GM12878 (cell line): ENCODE measurements at regions not wholly inside any gene's neighbourhood (a gene's known extent, or its start where the extent isn't known, plus 50 kb on each side); places are given as distances from the start of the nearest gene placed in this dataset.

Source experiments
- BHLHE40 ChIP-seq, 2 experiments: fragments of 450-650 bp in 1 of 2; IDR thresholded peaks; 2 replicates each; pipeline ENCODE4 v1.6.1; 2011 to 2017; ENCODE audit warnings: low read depth in 2 of 2, borderline replicate concordance in 1 of 2, improper control_type of control experiment in 1 of 2, low read length in 1 of 2, mild to moderate bottlenecking in 1 of 2
- CREM ChIP-seq: IDR thresholded peaks from 2 replicates; pipeline ENCODE4 v1.6.1; 2014; ENCODE audit warnings: antibody characterized with exemption, low read depth
- EP300 ChIP-seq, 2 experiments: fragments of 150-350 bp in 1 of 2; IDR thresholded peaks; 2 replicates each; pipeline ENCODE4 v1.6.1; 2011 to 2012; ENCODE audit warnings: low read depth in 2 of 2, low read length in 2 of 2, borderline replicate concordance in 1 of 2, improper control_type of control experiment in 1 of 2, inconsistent platforms in 1 of 2; ENCODE audit not compliant: control insufficient read depth in 1 of 2
- HDGF ChIP-seq: fragments of 450-650 bp; IDR thresholded peaks from 2 replicates; pipeline ENCODE4 v1.6.1; 2016; ENCODE audit warnings: antibody characterized with exemption
- NR2C1 ChIP-seq: fragments of 450-650 bp; IDR thresholded peaks from 2 replicates; pipeline ENCODE4 v1.6.1; 2017; ENCODE audit warnings: antibody characterized with exemption, mild to moderate bottlenecking, moderate library complexity
- RELB ChIP-seq: fragments of 450-650 bp; IDR thresholded peaks from 2 replicates; pipeline ENCODE4 v1.6.1; 2017; ENCODE audit warnings: low read depth, mild to moderate bottlenecking, moderate library complexity
- SKIL ChIP-seq: fragments of 450-650 bp; IDR thresholded peaks from 2 replicates; pipeline ENCODE4 v1.6.1; 2017; ENCODE audit warnings: mild to moderate bottlenecking, low read depth, inconsistent platforms; ENCODE audit not compliant: poor library complexity, severe bottlenecking
- TCF12 ChIP-seq: IDR thresholded peaks from 2 replicates; pipeline ENCODE4 v1.6.1; 2011; ENCODE audit warnings: low read depth, mild to moderate bottlenecking, low read length
- ZNF24 ChIP-seq: fragments of 450-650 bp; IDR thresholded peaks from 2 replicates; pipeline ENCODE4 v1.6.1; 2017; ENCODE audit warnings: antibody characterized with exemption, mild to moderate bottlenecking
- ZSCAN29 ChIP-seq: fragments of 450-650 bp; IDR thresholded peaks from 2 replicates; pipeline ENCODE4 v1.6.1; 2017; ENCODE audit warnings: mild to moderate bottlenecking, moderate library complexity

- TF ChIP-seq RELB (peak; percentile 53; the same call in 1 of the 2 replicates), ZSCAN29 (no peak), SKIL (peak; percentile 51), TCF12 (peak; percentile 36; the same call in 1 of the 2 replicates), BHLHE40 (IDR thresholded peaks at IDR 0.05; ENCODE audit: borderline replicate concordance in 1 of 2, low read depth in 2 of 2, low read length in 1 of 2) (peak; percentile 45 to 54; a peak in 2 of 4 replicates), HDGF (no peak), EP300 (IDR thresholded peaks at IDR 0.05; ENCODE audit: borderline replicate concordance in 1 of 2, control insufficient read depth in 1 of 2, low read depth in 2 of 2, low read length in 2 of 2) (peak; percentile 17 to 33; a peak in 1 of 4 replicates), CREM (no peak), NR2C1 (no peak), ZNF24 (peak; percentile 49; the same call in 1 of the 2 replicates)
Observed at GRCh38 chr1:21383785-21384401, 56.0 kb upstream of the NBPF3 start (continued).
